ENCODE measurements at regions not wholly inside any gene's neighbourhood (a gene's known extent, or its start where the extent isn't known, plus 50 kb on each side); places are given as distances from the start of the nearest gene placed in this dataset.

- TF ChIP-seq STAT1 (conservative IDR thresholded peaks at IDR 0.05), result no peak
- TF ChIP-seq ZBTB33 (IDR thresholded peaks at IDR 0.05), result no peak
- no peak for TF ChIP-seq USF1 (IDR thresholded peaks at IDR 0.05; ENCODE audit: borderline replicate concordance, extremely low read length, insufficient read depth, low read depth, low read length)
- TF ChIP-seq MYB (IDR thresholded peaks at IDR 0.05; ENCODE audit: borderline replicate concordance, low read depth, low read length), result no peak
- TF ChIP-seq SPI1 (IDR thresholded peaks at IDR 0.05; ENCODE audit: borderline replicate concordance, insufficient read depth, low read depth, low read length), result no peak
- TF ChIP-seq TCF12 (IDR thresholded peaks at IDR 0.05; ENCODE audit: low read depth, low read length), result no peak
- no peak for TF ChIP-seq SKIL (IDR thresholded peaks at IDR 0.05; ENCODE audit: low read depth, poor library complexity, severe bottlenecking)
- no peak for TF ChIP-seq HDAC6 (IDR thresholded peaks at IDR 0.05; ENCODE audit: unreplicated experiment)
Observed at GRCh38 chr4:137711502-137711901, 179.2 kb upstream of the PCDH18 start (continued).

- H3K9me3 ChIP-seq (replicated peaks; ENCODE audit: control insufficient read depth, insufficient read depth, low read length), result no peaks in the 10 kb centered on the region
- TF ChIP-seq POLR2AphosphoS2 (IDR thresholded peaks at IDR 0.05; ENCODE audit: low read depth, low read length), result no peak
- TF ChIP-seq BCL11A (IDR thresholded peaks at IDR 0.05; ENCODE audit: low read depth, low read length), result no peak
- no peak for TF ChIP-seq HDGF (IDR thresholded peaks at IDR 0.05)
- TF ChIP-seq MYC (IDR thresholded peaks at IDR 0.05; ENCODE audit: insufficient read depth, insufficient read length, insufficient replicate concordance, low read length, severe bottlenecking), result no peak
- TF ChIP-seq CBX5 (IDR thresholded peaks at IDR 0.05; ENCODE audit: low read depth), result no peak
- TF ChIP-seq MEF2B (IDR thresholded peaks at IDR 0.05; ENCODE audit: partially characterized antibody, poor library complexity, severe bottlenecking), result no peak
- no peak for TF ChIP-seq PAX8 (IDR thresholded peaks at IDR 0.05)
- no peak for TF ChIP-seq SRF (IDR thresholded peaks at IDR 0.05; ENCODE audit: low read depth in 2 of 2, low read length in 2 of 2)
- DNase-seq (ENCODE audit: low read depth, low spot score), result no peak
- intact Hi-C loops (cut with micrococcal nuclease; ENCODE audit: unreplicated experiment) (no loop called here), in situ Hi-C loops (cut with MboI) (no loop called here)
- ATAC-seq, result no peak
- CTCF ChIA-PET, result no interaction called here
- RAD21 ChIA-PET (ENCODE audit: unreplicated experiment), result no interaction called here
- no peak overlapping the region for H3K9ac ChIP-seq (ENCODE audit: control insufficient read depth, insufficient read depth, low read length)
- H3K36me3 ChIP-seq (ENCODE audit: control insufficient read depth in 2 of 2, insufficient read depth in 2 of 2, low read length in 1 of 2), result no peaks in the 10 kb centered on the region
- H3K27me3 ChIP-seq (replicated peaks in 1 of 2; ENCODE audit: control insufficient read depth in 2 of 2, insufficient read depth in 2 of 2, low read length in 1 of 2), result no peaks in the 10 kb centered on the region
- no peak overlapping the region for H2AFZ ChIP-seq (ENCODE audit: control insufficient read depth, low read depth, low read length)
- H3K4me1 ChIP-seq (ENCODE audit: control insufficient read depth, insufficient read depth, low read length), result no peaks in the 10 kb centered on the region
- POLR2A ChIA-PET, result no interaction called here
- no peaks in the 10 kb centered on the region for H4K20me1 ChIP-seq (ENCODE audit: control insufficient read depth, insufficient read depth)
- SMC1A ChIA-PET (ENCODE audit: uncharacterized antibody, unreplicated experiment), result interaction anchor here (1.6 kb wide), 1 partner anchor 16 kb away, joined by 5 read pairs; no protein-coding TSS in a partner anchor
- 58% methylated on average over 2 of the region's 2 CpGs for WGBS (ENCODE audit: insufficient coverage, insufficient replicate concordance, low lambda C conversion rate, missing lambda C conversion rate)
- no peak overlapping the region for H3K4me2 ChIP-seq (ENCODE audit: control insufficient read depth, insufficient read depth)
- H3K4me3 ChIP-seq, result no peak overlapping the region
- BruUV-seq (replicated peaks), result no TSS peak
- no peak for FAIRE-seq
- H3K27ac ChIP-seq (ENCODE audit: control insufficient read depth, insufficient read depth), result no peak overlapping the region
- no peaks in the 10 kb centered on the region for H3K79me2 ChIP-seq (ENCODE audit: control insufficient read depth, insufficient read depth, low read length)
Observed at GRCh38 chr4:137707626-137708025, 175.3 kb upstream of the PCDH18 start.

Measured in GM12878 (cell line).